ENCODE measurements at regions not wholly inside any gene's neighbourhood (a gene's known extent, or its start where the extent isn't known, plus 50 kb on each side); places are given as distances from the start of the nearest gene placed in this dataset.
A peak's percentile ranks its signal among the peaks of the same experiment; 100 is the strongest.
"Not testable (repeated sequence)": the region's sequence is repeated elsewhere in the genome, so short reads cannot be mapped to it uniquely, and the experiment has no call there.

DNA sequence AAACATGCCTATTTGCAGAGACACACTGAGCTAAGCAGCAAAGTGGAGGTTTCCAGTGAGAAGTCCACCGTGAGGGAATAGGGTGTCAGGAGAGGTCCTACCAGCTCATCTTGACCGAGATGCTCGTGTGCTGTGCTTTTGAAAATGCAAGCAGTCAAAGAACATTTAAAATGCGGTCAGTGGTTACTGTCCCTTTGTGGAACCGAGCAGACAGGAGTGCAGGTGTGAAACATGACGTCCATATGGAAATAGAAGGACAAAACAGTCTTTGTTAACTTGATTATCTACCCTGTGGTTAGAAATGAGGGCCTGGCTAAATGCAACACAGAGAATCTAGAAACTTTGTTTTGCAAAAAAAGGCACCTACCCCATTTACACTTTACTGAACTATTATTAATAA lies 473.3 kb downstream of the SPATA31A6 start:
- WGBS, 10 experiments = no CpG with 5 or more reads among the region's 6 CpGs
- ATAC-seq (replicated peaks in 6 of 8); H3K4me3 ChIP-seq; in situ Hi-C loops (cut with MboI; ENCODE audit: low pct_unique_long_range_greater_than_20kb in 2 of 9, low sequenced_read_pairs in 9 of 9, unreplicated experiment in 9 of 9); H3K27ac ChIP-seq; H3K4me1 ChIP-seq (replicated peaks in 1 of 2): not testable (repeated sequence)

DNA sequence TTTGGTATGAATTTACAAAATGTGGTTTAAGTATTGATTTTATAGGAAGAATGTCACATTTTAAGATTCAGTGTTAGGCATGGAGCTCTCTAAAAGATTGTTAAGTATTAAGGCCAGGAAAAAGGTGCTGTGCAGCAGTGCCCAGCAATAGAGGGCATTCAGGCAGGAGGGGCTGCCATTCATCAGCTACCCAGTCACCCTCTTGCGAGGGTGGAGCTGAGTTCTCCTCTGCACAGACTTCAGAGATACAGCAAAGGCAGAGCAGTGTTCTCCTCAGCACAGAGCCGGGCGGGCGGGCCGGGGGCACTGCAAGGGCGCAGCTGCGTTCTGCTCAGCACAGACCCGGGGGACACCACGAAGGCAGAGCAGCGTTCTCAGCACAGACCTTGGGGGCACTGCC lies 474.0 kb downstream of the SPATA31A6 start:
- in situ Hi-C loops (cut with MboI; ENCODE audit: low pct_unique_long_range_greater_than_20kb in 2 of 9, low sequenced_read_pairs in 9 of 9, unreplicated experiment in 9 of 9); H3K4me3 ChIP-seq; H3K4me1 ChIP-seq (replicated peaks in 1 of 2); H3K27ac ChIP-seq: not testable (repeated sequence)
- no CpG with 5 or more reads among the region's 10 CpGs for WGBS, 10 experiments
- ATAC-seq (replicated peaks in 6 of 8) = peak in 4 of 8 experiments; percentile 17 to 84 (median 75)

- H3K27ac ChIP-seq; H3K4me3 ChIP-seq; in situ Hi-C loops (cut with MboI; ENCODE audit: low pct_unique_long_range_greater_than_20kb in 2 of 9, low sequenced_read_pairs in 9 of 9, unreplicated experiment in 9 of 9); H3K4me1 ChIP-seq (replicated peaks in 1 of 2); ATAC-seq (replicated peaks in 6 of 8): not testable (repeated sequence)
- 86% methylated on average over 1 of the region's 2 CpGs; no CpG with 5 or more reads in 9 of the 10 experiments for WGBS, 10 experiments
Measured at GRCh38 chr9:42697146-42697545, 513.7 kb downstream of the SPATA31A6 start.

- H3K4me1 ChIP-seq (replicated peaks in 1 of 2); ATAC-seq (replicated peaks in 6 of 8); in situ Hi-C loops (cut with MboI; ENCODE audit: low pct_unique_long_range_greater_than_20kb in 2 of 9, low sequenced_read_pairs in 9 of 9, unreplicated experiment in 9 of 9); H3K4me3 ChIP-seq; H3K27ac ChIP-seq: not testable (repeated sequence)
- no CpG with 5 or more reads among the region's 2 CpGs for WGBS, 10 experiments
Measured at GRCh38 chr9:42702890-42703289, 519.4 kb downstream of the SPATA31A6 start.

DNA sequence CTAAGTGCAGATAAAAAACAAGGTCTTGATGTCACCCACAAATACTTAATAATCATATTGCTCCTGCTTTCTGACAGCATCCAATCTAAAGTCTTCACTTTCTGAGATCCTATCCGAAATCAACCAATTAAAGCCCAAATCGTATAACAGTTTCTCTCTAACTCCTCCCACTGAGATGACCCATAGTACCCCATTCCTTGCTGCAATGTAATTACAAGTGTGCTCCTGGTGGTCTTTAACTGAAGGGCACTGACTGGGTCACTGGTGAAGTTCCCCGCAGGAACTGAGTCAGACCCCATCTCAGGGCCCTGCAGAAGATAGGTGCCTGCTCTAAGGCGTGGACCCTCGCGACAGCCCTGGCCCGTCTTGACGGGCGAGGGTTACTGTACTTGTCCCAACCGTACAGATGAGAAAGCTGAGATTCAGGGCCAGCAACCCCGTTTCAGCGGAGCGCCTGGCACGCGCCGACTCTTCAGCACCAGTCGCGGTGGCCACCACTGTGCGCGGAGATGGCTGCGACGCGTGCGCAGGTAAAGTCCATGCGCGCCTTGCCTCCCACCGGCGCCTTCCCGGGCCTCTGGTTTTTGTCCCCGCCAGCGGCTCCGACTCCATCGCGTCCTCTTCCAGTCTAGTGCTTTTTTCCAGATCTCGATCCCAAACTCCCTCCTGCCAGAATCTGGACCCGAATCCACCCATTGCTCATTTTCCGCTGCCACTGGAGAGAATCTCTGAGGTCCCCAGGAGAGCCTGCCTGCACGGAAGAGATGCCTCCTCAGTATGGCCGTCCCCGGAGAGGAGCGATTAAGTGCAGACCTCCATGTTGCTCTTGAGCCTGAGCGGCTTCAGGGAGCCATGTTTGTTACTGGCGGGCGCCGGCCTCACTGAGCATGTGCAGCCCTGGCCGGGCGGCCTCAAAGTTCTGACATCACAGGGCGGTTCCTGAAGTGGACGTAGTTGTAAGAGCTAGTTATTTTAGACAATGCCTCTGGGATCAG lies 541.7 kb downstream of the SPATA31A6 start:
- H3K4me1 ChIP-seq (replicated peaks in 1 of 2); H3K4me3 ChIP-seq; in situ Hi-C loops (cut with MboI; ENCODE audit: low pct_unique_long_range_greater_than_20kb in 2 of 9, low sequenced_read_pairs in 9 of 9, unreplicated experiment in 9 of 9); ATAC-seq (replicated peaks in 6 of 8); H3K27ac ChIP-seq: not testable (repeated sequence)
- WGBS, 10 experiments = no CpG with 5 or more reads among the region's 49 CpGs

DNA sequence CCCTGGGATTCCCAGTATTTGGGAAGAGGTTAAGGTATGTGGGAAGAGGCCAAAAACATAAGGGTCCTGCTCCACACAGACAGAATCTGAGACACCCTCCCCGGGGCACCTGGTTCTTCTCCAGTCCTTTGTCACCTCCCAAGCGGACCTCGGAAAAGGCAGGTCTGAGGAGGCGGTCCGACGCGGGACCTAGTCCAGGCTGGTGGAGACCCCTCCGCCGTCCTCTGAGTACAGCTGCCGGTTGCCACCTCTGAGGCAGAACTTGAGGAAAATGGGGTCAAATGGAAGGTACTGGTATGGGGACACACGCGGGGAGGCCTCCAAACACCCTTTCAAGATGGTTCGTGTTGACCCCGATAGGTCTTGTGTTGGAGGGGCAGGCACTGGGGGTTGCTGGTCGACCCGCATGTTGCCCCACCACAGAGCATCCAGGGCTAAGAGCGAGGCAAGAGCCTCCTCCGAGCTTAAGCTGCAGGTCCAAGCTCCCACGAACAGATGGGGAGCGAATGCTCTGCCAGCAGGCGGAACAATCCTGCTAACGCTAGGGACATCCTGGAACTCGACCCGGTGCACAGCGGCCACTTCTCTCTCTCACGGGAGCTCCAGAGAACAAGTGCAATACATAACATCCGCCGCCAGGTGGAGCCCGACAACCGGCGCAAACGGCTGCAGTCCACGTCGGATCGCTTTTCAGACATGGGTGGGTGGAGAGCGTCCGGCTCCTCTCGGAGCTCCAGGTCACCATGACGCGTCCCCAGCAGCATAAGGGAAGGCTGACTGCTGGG lies 559.8 kb downstream of the SPATA31A6 start:
- H3K4me1 ChIP-seq (replicated peaks in 1 of 2); H3K27ac ChIP-seq; in situ Hi-C loops (cut with MboI; ENCODE audit: low pct_unique_long_range_greater_than_20kb in 2 of 9, low sequenced_read_pairs in 9 of 9, unreplicated experiment in 9 of 9); H3K4me3 ChIP-seq: not testable (repeated sequence)
- ATAC-seq (replicated peaks in 6 of 8) = peak; percentile 57 to 94 (median 87)
- 7 to 38% methylated on average over 5 of the region's 40 CpGs; no CpG with 5 or more reads in 8 of the 10 experiments for WGBS, 10 experiments

DNA sequence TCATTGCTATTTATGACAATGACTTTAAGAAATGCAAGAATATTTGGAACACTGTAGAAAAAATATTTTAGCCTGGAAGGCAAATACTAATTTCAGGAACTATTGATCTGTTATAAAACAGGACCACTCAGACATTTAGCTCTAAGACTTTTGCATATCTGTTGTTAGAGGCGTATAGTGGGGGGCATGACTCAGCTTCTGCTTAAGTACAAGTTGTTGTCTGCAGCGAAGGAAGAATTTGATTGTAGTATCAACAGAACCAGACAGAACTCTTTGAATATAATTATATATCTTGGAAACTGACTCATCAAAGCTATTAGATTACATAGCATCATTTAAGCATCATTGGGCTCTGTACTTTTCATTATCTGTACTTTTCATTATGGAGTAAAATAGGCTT lies 573.8 kb downstream of the SPATA31A6 start:
- in situ Hi-C loops (cut with MboI; ENCODE audit: low pct_unique_long_range_greater_than_20kb in 2 of 9, low sequenced_read_pairs in 9 of 9, unreplicated experiment in 9 of 9); H3K4me3 ChIP-seq; H3K27ac ChIP-seq; H3K4me1 ChIP-seq (replicated peaks in 1 of 2); ATAC-seq (replicated peaks in 6 of 8): not testable (repeated sequence)
- 40 to 50% methylated on average over 1 of the region's 2 CpGs; no CpG with 5 or more reads in 8 of the 10 experiments for WGBS, 10 experiments

DNA sequence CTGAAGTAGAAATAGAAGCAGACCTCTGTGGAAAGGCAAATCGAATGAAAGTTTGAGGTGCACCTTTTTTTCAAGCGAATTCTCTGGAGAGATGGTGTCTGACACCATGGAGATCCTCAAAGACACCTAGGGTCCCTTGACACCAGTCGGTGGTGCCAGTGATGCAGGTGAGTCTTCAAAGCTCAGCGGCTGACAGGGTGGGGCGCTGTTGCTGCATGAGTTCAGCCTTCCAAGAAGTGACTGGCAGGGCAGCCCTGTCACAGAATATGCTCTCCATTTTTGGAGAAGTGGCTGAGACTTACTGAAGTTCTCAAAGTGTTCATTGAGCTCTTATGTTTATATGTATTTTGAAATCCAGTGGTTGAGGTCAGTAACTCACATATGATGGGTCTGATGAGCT lies 575.9 kb downstream of the SPATA31A6 start:
- H3K27ac ChIP-seq; H3K4me3 ChIP-seq; H3K4me1 ChIP-seq (replicated peaks in 1 of 2); ATAC-seq (replicated peaks in 6 of 8); in situ Hi-C loops (cut with MboI; ENCODE audit: low pct_unique_long_range_greater_than_20kb in 2 of 9, low sequenced_read_pairs in 9 of 9, unreplicated experiment in 9 of 9): not testable (repeated sequence)
- 0% methylated on average over 1 of the region's 5 CpGs; no CpG with 5 or more reads in 9 of the 10 experiments for WGBS, 10 experiments

DNA sequence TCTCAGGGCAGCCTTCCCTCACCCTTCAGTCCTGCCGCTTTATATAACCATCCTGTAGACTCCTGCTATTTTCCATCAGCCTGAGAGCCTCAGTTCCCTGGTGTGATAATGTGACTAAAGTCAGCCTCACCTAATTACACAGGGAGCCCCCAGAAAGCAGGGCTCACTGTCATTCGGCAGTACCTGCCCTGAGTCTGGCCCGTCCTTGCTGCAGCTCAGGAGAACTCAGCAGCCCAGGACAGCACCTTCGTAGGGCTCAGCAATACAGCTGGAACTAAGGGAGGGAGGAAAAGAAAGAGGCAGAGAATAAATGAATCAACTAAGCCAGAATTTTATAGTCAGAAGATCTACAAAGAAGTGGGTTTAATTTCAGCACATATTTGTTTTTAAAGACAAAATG lies 598.7 kb downstream of the SPATA31A6 start:
- ATAC-seq (replicated peaks in 6 of 8); H3K4me1 ChIP-seq (replicated peaks in 1 of 2); H3K27ac ChIP-seq; in situ Hi-C loops (cut with MboI; ENCODE audit: low pct_unique_long_range_greater_than_20kb in 2 of 9, low sequenced_read_pairs in 9 of 9, unreplicated experiment in 9 of 9); H3K4me3 ChIP-seq: not testable (repeated sequence)
- whole genome bisulfite sequencing, 10 experiments = 100% methylated on average over 2 of the region's 4 CpGs; no CpG with 5 or more reads in 9 of the 10 experiments

DNA sequence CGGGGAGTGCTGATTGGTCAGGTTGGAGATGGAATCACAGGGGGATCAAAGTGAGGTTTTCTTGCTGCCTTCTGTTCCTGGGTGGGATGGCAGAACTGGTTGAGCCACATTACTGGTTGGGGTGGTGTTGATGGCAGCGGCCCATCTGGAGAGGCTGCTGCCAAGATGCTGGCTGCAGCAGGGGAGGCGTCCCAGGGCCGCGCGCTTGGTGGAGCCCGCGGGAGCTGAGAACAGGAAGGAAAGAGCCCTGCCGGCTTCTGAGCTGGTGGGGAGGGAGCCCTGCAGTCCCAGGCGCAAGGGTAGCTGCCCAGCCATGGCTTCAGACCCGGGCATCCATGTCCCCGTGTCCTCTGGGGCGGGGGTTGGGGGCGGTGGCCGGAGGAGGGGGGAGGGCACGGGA lies 609.3 kb downstream of the SPATA31A6 start:
- ATAC-seq (replicated peaks in 6 of 8); H3K27ac ChIP-seq; in situ Hi-C loops (cut with MboI; ENCODE audit: low pct_unique_long_range_greater_than_20kb in 2 of 9, low sequenced_read_pairs in 9 of 9, unreplicated experiment in 9 of 9); H3K4me1 ChIP-seq (replicated peaks in 1 of 2); H3K4me3 ChIP-seq: not testable (repeated sequence)
- WGBS, 10 experiments = 80 to 91% methylated on average over 1 to 6 of the region's 16 CpGs; no CpG with 5 or more reads in 8 of the 10 experiments

DNA sequence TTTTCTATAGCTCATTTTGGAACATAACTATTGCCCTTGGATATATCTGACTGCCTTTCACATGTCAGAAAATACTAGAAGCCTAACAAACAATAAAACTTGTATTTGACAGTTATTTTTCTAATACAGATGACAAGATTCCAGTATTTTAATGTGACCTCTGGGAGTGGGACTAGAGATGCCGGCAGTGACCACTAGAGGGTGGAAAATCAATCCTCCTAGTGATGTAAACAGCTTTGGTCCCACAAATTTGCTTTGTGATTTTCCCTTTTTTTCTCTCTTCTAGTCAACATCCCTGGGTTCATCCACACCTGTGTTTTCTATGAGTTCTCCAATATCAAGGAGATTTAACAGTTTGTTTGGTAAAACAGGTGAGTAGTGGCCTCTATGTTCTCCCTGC lies 615.1 kb downstream of the SPATA31A6 start:
- H3K27ac ChIP-seq; in situ Hi-C loops (cut with MboI; ENCODE audit: low pct_unique_long_range_greater_than_20kb in 2 of 9, low sequenced_read_pairs in 9 of 9, unreplicated experiment in 9 of 9); H3K4me1 ChIP-seq (replicated peaks in 1 of 2); H3K4me3 ChIP-seq: not testable (repeated sequence)
- peak in 3 of 8 experiments; percentile 49 to 52 (median 50) for ATAC-seq (replicated peaks in 6 of 8)
- whole genome bisulfite sequencing, 10 experiments = no CpG with 5 or more reads among the region's 1 CpG

DNA sequence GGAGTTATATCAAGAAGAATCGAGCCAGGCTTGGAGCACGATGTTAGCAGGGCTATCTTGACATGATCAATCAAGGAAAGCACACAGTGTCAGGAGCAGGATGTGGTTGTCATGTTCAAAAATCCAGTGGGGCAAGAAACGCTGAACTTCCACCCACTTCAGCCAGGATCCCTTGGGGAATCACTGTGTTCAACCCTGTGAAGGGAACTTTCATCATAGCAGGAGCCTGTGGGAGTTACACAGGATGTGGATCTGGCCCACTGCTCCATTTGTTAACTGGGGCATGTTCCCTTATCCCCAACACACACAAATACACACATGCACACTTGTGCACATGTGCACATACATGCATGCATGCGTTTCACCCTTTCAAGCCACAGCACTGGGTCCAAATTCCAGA lies 619.3 kb downstream of the SPATA31A6 start:
- ATAC-seq (replicated peaks in 6 of 8); H3K4me1 ChIP-seq (replicated peaks in 1 of 2); H3K27ac ChIP-seq; H3K4me3 ChIP-seq; in situ Hi-C loops (cut with MboI; ENCODE audit: low pct_unique_long_range_greater_than_20kb in 2 of 9, low sequenced_read_pairs in 9 of 9, unreplicated experiment in 9 of 9): not testable (repeated sequence)
- WGBS, 10 experiments = 20% methylated on average over 1 of the region's 4 CpGs; no CpG with 5 or more reads in 9 of the 10 experiments

- H3K4me1 ChIP-seq (replicated peaks in 1 of 2); in situ Hi-C loops (cut with MboI; ENCODE audit: low pct_unique_long_range_greater_than_20kb in 2 of 9, low sequenced_read_pairs in 9 of 9, unreplicated experiment in 9 of 9); H3K27ac ChIP-seq: not testable (repeated sequence)
- ATAC-seq (replicated peaks in 6 of 8) = peak; percentile 44 to 100 (median 90)
- H3K4me3 ChIP-seq = peak overlapping the region in 1 of 5 donors; percentile 17
- WGBS, 10 experiments = no CpG with 5 or more reads among the region's 25 CpGs
Measured at GRCh38 chr9:42806674-42807073, 623.2 kb downstream of the SPATA31A6 start.
